LNCaP clone FGC (cell line): ENCODE measurements at regions not wholly inside any gene's neighbourhood (a gene's known extent, or its start where the extent isn't known, plus 50 kb on each side); places are given as distances from the start of the nearest gene placed in this dataset.

Source experiments
- DNase-seq: peaks from one replicate; pipeline ENCODE4 v3.0.0-alpha.2; 2011; ENCODE audit warnings: low read depth
- H3K4me3 ChIP-seq: 2 replicates; pipeline ENCODE4 v1.5.1; 2011; ENCODE audit warnings: mild to moderate bottlenecking, low read depth, low read length, control low read depth
- TF ChIP-seq, protein P1 (sequence below): IDR thresholded peaks from 2 replicates; pipeline ENCODE4 v1.5.1; 2012; ENCODE audit warnings: mild to moderate bottlenecking; ENCODE audit not compliant: control insufficient read depth, insufficient read depth; ENCODE audit errors: extremely low read depth

DNA sequence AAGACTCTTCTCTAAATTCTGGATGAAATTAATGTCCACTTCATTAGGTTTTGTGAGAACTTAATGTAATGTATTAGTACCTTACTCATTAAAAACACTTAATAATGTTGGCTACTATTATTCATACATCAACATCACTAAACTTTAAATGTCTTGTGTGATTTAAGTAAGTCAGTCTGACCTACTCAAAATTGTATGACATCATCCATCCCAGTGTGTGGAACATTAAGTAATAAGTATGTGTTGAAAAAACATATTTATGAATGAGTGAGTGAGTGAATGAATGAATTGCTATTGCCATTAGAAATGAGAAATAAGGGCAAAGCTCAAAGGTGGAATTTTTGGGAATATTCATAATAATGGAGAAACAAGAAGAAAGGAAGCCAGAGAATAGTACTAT lies 285.8 kb downstream of the HTR1B start:
- H3K4me3 ChIP-seq: no peak overlapping the region
- DNase-seq: no peak
- TF ChIP-seq, protein P1, sequence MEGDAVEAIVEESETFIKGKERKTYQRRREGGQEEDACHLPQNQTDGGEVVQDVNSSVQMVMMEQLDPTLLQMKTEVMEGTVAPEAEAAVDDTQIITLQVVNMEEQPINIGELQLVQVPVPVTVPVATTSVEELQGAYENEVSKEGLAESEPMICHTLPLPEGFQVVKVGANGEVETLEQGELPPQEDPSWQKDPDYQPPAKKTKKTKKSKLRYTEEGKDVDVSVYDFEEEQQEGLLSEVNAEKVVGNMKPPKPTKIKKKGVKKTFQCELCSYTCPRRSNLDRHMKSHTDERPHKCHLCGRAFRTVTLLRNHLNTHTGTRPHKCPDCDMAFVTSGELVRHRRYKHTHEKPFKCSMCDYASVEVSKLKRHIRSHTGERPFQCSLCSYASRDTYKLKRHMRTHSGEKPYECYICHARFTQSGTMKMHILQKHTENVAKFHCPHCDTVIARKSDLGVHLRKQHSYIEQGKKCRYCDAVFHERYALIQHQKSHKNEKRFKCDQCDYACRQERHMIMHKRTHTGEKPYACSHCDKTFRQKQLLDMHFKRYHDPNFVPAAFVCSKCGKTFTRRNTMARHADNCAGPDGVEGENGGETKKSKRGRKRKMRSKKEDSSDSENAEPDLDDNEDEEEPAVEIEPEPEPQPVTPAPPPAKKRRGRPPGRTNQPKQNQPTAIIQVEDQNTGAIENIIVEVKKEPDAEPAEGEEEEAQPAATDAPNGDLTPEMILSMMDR: no peak

DNA sequence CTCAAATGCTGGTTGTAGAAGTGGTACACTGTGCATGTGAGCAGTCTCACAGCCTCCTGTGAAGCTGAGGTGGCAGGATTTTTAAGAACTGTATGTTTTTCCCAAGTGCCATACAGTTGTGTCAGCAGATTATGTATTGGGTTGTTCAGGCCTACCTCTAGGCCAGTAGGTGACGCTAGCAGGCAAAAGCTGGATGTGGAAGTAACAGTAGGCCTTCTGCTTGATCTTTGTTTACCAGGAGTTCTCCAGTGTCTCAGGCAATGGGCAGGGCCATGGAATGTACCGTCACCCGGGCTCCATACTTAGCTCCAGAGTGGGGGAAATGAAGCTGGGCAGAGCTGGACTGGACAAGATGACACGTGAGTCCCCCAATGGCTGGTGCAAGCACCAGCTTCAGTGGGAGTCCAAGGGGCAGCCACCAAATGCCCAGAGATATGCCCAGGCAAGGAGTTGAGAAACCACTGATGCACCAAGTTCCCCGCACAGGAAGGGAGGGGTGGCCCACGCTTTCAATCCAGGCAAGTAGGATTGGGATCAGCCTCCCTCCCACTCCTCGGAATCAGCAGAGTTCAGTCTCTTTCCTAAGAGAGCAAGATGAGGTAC lies 289.7 kb downstream of the HTR1B start:
- DNase-seq: no peak
- H3K4me3 ChIP-seq: no peak overlapping the region
- TF ChIP-seq, protein P1: peak; percentile 45

DNA sequence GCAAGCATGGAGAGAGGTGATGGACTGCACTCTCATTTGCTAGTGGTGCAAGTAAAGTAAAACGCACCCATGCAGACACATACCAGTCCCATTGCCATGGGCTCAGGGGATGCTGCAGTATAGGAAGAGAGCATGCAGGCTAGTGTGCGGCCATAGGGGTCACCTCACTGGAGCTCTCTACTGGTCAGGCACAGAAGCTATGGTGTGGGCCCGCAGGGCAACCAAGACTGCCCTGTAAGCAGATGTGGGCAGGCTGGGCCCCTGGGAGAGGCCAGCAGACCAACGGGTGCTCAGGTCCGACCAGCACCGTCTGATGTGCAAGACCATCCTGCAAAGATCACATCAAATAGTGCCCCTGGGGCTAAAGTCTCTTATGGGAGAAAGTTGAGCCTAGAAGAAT lies 290.7 kb downstream of the HTR1B start:
- DNase-seq: no peak
- no peak overlapping the region for H3K4me3 ChIP-seq
- TF ChIP-seq, protein P1: no peak

DNA sequence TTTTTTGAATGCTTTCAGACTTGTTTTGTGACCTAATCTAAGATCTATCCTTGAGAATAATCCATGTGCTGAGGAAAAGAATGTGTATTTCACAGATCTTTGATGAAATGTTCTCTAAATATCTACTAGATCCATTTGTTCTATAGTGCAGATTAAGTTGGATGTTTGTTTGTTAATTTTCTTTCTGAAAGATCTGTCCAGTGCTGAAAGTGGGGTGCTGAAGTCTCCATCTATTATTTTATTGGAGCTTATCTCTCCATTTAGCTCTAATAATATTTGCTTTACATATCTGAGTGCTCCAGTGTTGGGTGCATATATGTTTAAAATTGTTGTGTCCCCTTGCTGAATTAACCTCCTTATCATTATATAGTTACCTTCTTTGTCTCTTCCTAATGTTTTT lies 303.6 kb downstream of the HTR1B start:
- no peak overlapping the region for H3K4me3 ChIP-seq
- DNase-seq: no peak
- TF ChIP-seq, protein P1: no peak

DNA sequence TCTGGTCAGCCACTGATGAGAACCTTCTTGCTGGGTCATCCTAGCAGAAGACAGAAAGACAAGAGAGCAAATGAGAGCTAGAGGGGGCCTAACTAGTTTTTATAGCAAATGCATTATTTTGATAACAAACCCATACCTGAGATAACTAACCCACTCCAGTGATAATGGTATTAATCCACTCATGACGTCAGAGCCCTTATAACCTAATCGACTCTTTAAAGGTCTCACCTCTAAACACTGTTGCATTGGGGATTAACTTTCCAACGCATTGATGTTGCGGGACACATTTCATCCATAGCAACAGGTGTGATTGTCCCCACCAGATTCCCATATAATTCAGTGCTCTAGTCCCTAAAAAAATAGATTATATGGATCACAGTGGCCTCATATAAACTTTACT lies 312.1 kb downstream of the HTR1B start:
- H3K4me3 ChIP-seq: no peak overlapping the region
- TF ChIP-seq, protein P1: no peak
- DNase-seq: no peak

DNA sequence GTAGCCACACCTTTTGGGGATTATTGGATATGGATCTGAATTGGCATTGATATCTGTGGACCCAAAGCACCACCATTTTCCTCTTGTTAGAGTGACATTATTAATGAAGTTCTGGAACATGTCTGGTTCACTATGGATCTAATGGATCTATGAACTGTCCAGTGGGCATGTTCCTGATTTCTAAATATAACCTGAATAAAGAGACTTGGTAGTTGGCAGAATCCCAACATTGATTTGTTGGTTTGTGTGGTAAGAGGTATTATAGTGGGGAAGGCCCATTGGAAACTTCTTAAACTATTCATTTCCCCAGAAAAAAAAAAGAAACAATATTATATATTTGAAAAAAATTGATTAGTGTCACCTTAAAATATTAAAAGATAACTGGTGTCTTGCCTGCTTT lies 312.6 kb downstream of the HTR1B start:
- H3K4me3 ChIP-seq: no peak overlapping the region
- DNase-seq: no peak
- TF ChIP-seq, protein P1: no peak

DNA sequence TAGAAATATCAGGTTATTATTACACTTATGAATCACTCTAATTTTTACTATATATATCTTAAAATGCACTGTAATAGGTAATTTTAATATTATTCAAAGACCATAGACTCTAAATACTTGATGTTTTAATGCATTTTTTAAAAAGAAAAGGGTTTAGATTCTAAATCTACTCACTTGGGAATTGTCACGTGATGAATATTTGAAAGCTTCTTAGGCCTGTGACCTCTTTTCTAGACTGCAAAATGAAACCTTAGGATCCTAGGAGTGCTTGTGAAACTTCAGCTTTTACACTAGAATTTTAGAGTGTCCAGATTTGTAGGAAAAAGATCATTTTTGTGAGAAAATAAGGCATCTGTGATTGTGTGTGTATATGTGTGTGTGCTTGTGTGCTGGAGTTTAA lies 318.0 kb downstream of the HTR1B start:
- no peak overlapping the region for H3K4me3 ChIP-seq
- DNase-seq: no peak
- TF ChIP-seq, protein P1: no peak
